Endothelial cell of hepatic sinusoid (primary cell): ENCODE measurements at regions not wholly inside any gene's neighbourhood (a gene's known extent, or its start where the extent isn't known, plus 50 kb on each side); places are given as distances from the start of the nearest gene placed in this dataset.

Source experiments
- in situ Hi-C: cut with HindIII; loops from 2 replicates; pipeline ENCODE4 v1.10.0; 2017; ENCODE audit warnings: low sequenced_read_pairs

- in situ Hi-C loops, result no loop called here
These were observed 382.7 kb downstream of the C6orf118 start for GRCh38 chr6:164926686-164927085.

- in situ Hi-C loops, result no loop called here
These were observed 383.5 kb downstream of the C6orf118 start for GRCh38 chr6:164925681-164926530.

- in situ Hi-C loops, result no loop called here
These were observed 384.7 kb downstream of the C6orf118 start for GRCh38 chr6:164924674-164925073.

GRCh38 chr6:164917211-164917610 is 392.2 kb downstream of the C6orf118 start:
- in situ Hi-C loops, result no loop called here

GRCh38 chr6:164916087-164916486 is 393.3 kb downstream of the C6orf118 start:
- in situ Hi-C loops, result no loop called here

GRCh38 chr6:164911873-164912580 is 397.4 kb downstream of the C6orf118 start:
- in situ Hi-C loops, result no loop called here

- in situ Hi-C loops, result no loop called here
These were observed 398.3 kb downstream of the C6orf118 start for GRCh38 chr6:164911151-164911550.

GRCh38 chr6:164906766-164907165 is 402.6 kb downstream of the C6orf118 start:
- in situ Hi-C loops, result no loop called here

GRCh38 chr6:164905311-164905710 is 404.1 kb downstream of the C6orf118 start:
- in situ Hi-C loops, result no loop called here

- in situ Hi-C loops, result loop anchor here (5.0 kb wide), 1 partner anchor 59 kb away; no protein-coding TSS in a partner anchor
These were observed 411.0 kb downstream of the C6orf118 start for GRCh38 chr6:164898412-164898811.

- in situ Hi-C loops, result loop anchor here (5.0 kb wide), 1 partner anchor 60 kb away; no protein-coding TSS in a partner anchor
These were observed 411.7 kb downstream of the C6orf118 start for GRCh38 chr6:164897523-164898235.

- in situ Hi-C loops, result no loop called here
These were observed 419.4 kb downstream of the C6orf118 start for GRCh38 chr6:164889980-164890379.

GRCh38 chr6:164887660-164888059 is 421.7 kb downstream of the C6orf118 start:
- in situ Hi-C loops, result no loop called here

GRCh38 chr6:164882236-164882635 is 427.2 kb downstream of the C6orf118 start:
- in situ Hi-C loops, result no loop called here

- in situ Hi-C loops, result no loop called here
These were observed 437.6 kb downstream of the C6orf118 start for GRCh38 chr6:164871783-164872182.

GRCh38 chr6:164870164-164870563 is 439.2 kb downstream of the C6orf118 start:
- in situ Hi-C loops, result no loop called here

GRCh38 chr6:164861967-164862366 is 447.4 kb downstream of the C6orf118 start:
- in situ Hi-C loops, result no loop called here

- in situ Hi-C loops, result no loop called here
These were observed 449.6 kb downstream of the C6orf118 start for GRCh38 chr6:164859816-164860215.

- in situ Hi-C loops, result no loop called here
These were observed 453.3 kb downstream of the C6orf118 start for GRCh38 chr6:164856138-164856537.

- in situ Hi-C loops, result no loop called here
These were observed 454.1 kb downstream of the C6orf118 start for GRCh38 chr6:164855281-164855680.

- in situ Hi-C loops, result no loop called here
These were observed 454.9 kb downstream of the C6orf118 start for GRCh38 chr6:164854526-164854925.
